ENCODE measurements at regions not wholly inside any gene's neighbourhood (a gene's known extent, or its start where the extent isn't known, plus 50 kb on each side); places are given as distances from the start of the nearest gene placed in this dataset.

DNA sequence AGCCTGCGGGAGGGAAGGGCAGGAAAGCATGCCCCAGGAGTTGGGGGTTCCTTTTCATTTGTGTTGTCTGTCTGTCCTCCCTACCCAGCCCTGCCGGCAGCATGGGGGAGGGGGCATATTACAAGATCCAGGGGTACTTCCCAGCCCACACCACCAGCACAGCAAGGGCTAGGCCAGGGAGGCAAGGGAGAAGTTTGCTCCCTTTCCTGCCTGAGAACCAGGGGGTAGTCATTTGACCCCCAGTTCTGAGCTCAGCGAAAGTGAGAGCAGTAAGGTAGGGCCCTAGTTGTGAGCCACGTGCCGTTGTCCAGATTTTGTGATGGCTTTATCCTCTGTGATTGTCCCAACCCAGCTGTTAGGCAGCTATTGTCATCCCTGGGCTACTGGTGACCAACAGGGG is 364.7 kb downstream of the BCL11B start:
- no peak for TF ChIP-seq CTCF (IDR thresholded peaks at IDR 0.05)
- no peak for TF ChIP-seq ZFX (IDR thresholded peaks at IDR 0.05; ENCODE audit: borderline replicate concordance)
